Activated CD8-positive, alpha-beta memory T cell treated with anti-CD3 and anti-CD28 coated beads for 24 hours (primary cell): ENCODE measurements at regions not wholly inside any gene's neighbourhood (a gene's known extent, or its start where the extent isn't known, plus 50 kb on each side); places are given as distances from the start of the nearest gene placed in this dataset.
A peak's percentile ranks its signal among the peaks of the same experiment; 100 is the strongest.

Experiments
- DNase-seq: peaks from one replicate; pipeline ENCODE4 v3.0.0-alpha.2; 2020

- peak; percentile 37 for DNase-seq
Observed at GRCh38 chr2:239608723-239609122, 207.9 kb upstream of the HDAC4 start.

GRCh38 chr2:239608260-239608659 lies 207.4 kb upstream of the HDAC4 start:
- DNase-seq, result no peak

- DNase-seq, result peak; percentile 48
Observed at GRCh38 chr2:239607517-239608191, 206.8 kb upstream of the HDAC4 start.

- no peak for DNase-seq
Observed at GRCh38 chr2:239606741-239607516, 206.1 kb upstream of the HDAC4 start.

GRCh38 chr2:239605976-239606375 lies 205.2 kb upstream of the HDAC4 start:
- DNase-seq, result peak; percentile 21

GRCh38 chr2:239605409-239605808 lies 204.6 kb upstream of the HDAC4 start:
- DNase-seq, result no peak

GRCh38 chr2:239604861-239605260 lies 204.0 kb upstream of the HDAC4 start:
- no peak for DNase-seq

- DNase-seq, result peak; percentile 48
Observed at GRCh38 chr2:239603411-239604356, 202.9 kb upstream of the HDAC4 start.

GRCh38 chr2:239602290-239603282 lies 201.8 kb upstream of the HDAC4 start:
- peak; percentile 49 for DNase-seq

- peak; percentile 48 for DNase-seq
Observed at GRCh38 chr2:239601880-239602279, 201.1 kb upstream of the HDAC4 start.

GRCh38 chr2:239601201-239601851 lies 200.5 kb upstream of the HDAC4 start:
- peak; percentile 49 for DNase-seq

GRCh38 chr2:239600650-239601049 lies 199.8 kb upstream of the HDAC4 start:
- DNase-seq, result no peak

- peak; percentile 43 for DNase-seq
Observed at GRCh38 chr2:239600001-239600593, 199.3 kb upstream of the HDAC4 start.

- DNase-seq, result peak; percentile 30
Observed at GRCh38 chr2:239599299-239599698, 198.5 kb upstream of the HDAC4 start.

- DNase-seq, result peak; percentile 32
Observed at GRCh38 chr2:239598732-239599090, 197.9 kb upstream of the HDAC4 start.

GRCh38 chr2:239598011-239598731 lies 197.4 kb upstream of the HDAC4 start:
- peak; percentile 53 for DNase-seq

- peak; percentile 46 for DNase-seq
Observed at GRCh38 chr2:239597216-239597615, 196.4 kb upstream of the HDAC4 start.

- DNase-seq, result peak; percentile 26
Observed at GRCh38 chr2:239596792-239597191, 196.0 kb upstream of the HDAC4 start.

GRCh38 chr2:239596253-239596652 lies 195.4 kb upstream of the HDAC4 start:
- DNase-seq, result no peak

GRCh38 chr2:239595726-239596125 lies 194.9 kb upstream of the HDAC4 start:
- DNase-seq, result no peak
